DND-41 (cell line): ENCODE measurements at regions not wholly inside any gene's neighbourhood (a gene's known extent, or its start where the extent isn't known, plus 50 kb on each side); places are given as distances from the start of the nearest gene placed in this dataset.

Experiments
- EZH2 ChIP-seq: IDR thresholded peaks from 3 replicates; pipeline ENCODE4 v1.6.1; 2012; ENCODE audit warnings: borderline replicate concordance, low read depth, mild to moderate bottlenecking, moderate library complexity, low read length, inconsistent platforms; ENCODE audit not compliant: severe bottlenecking
- TF ChIP-seq, protein P1 (sequence below): IDR thresholded peaks from 2 replicates; pipeline ENCODE4 v1.5.1; 2012; ENCODE audit warnings: borderline replicate concordance, low read length, moderate library complexity, mild to moderate bottlenecking; ENCODE audit not compliant: poor library complexity, severe bottlenecking; ENCODE audit errors: extremely low read depth

DNA sequence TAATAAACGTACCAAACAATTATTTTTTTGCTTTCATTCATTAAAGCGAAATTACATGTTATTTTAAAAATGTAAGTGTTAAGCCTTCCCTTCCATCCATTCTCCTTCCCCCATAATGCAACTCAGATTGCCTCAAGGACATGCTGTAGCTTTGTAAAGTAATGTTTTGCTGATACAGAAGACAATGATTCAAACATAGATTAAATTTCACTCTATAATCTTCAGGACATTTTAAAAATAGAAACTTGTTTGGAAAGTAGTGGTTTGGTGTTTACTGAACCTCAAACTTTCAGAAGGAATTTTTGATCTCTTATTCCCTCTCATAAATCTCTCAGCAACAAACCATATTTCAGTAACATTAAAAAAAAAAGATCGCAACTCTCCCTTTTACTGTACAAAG, 350.9 kb upstream of the HSF2 start:
- TF ChIP-seq, protein P1, sequence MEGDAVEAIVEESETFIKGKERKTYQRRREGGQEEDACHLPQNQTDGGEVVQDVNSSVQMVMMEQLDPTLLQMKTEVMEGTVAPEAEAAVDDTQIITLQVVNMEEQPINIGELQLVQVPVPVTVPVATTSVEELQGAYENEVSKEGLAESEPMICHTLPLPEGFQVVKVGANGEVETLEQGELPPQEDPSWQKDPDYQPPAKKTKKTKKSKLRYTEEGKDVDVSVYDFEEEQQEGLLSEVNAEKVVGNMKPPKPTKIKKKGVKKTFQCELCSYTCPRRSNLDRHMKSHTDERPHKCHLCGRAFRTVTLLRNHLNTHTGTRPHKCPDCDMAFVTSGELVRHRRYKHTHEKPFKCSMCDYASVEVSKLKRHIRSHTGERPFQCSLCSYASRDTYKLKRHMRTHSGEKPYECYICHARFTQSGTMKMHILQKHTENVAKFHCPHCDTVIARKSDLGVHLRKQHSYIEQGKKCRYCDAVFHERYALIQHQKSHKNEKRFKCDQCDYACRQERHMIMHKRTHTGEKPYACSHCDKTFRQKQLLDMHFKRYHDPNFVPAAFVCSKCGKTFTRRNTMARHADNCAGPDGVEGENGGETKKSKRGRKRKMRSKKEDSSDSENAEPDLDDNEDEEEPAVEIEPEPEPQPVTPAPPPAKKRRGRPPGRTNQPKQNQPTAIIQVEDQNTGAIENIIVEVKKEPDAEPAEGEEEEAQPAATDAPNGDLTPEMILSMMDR, result no peak
- TF ChIP-seq EZH2, result no peak
